Stimulated activated CD4-positive, alpha-beta T cell treated with anti-CD3 and anti-CD28 coated beads, Interleukin-1b, Interleukin-23, amount 100 ng/mL, for 1 hour (primary cell): ENCODE measurements at regions not wholly inside any gene's neighbourhood (a gene's known extent, or its start where the extent isn't known, plus 50 kb on each side); places are given as distances from the start of the nearest gene placed in this dataset.

Source experiments
- DNase-seq, 2 donors: peaks; one replicate each; pipeline ENCODE4 v3.0.0-alpha.2; 2020; ENCODE audit warnings: low read depth in 2 of 2

- no peak for DNase-seq
These were observed 336.8 kb upstream of the SALL1 start for GRCh38 chr16:51487880-51488279.

GRCh38 chr16:51474414-51475091 is 323.5 kb upstream of the SALL1 start:
- no peak for DNase-seq

GRCh38 chr16:51473091-51473490 is 322.0 kb upstream of the SALL1 start:
- no peak for DNase-seq

- no peak for DNase-seq
These were observed 319.4 kb upstream of the SALL1 start for GRCh38 chr16:51470492-51470891.

GRCh38 chr16:51464996-51465395 is 313.9 kb upstream of the SALL1 start:
- DNase-seq: no peak

GRCh38 chr16:51461255-51461654 is 310.2 kb upstream of the SALL1 start:
- no peak for DNase-seq

GRCh38 chr16:51458356-51459140 is 307.5 kb upstream of the SALL1 start:
- DNase-seq: no peak

GRCh38 chr16:51457775-51458174 is 306.7 kb upstream of the SALL1 start:
- no peak for DNase-seq

- no peak for DNase-seq
These were observed 304.3 kb upstream of the SALL1 start for GRCh38 chr16:51455398-51455797.

GRCh38 chr16:51453251-51453650 is 302.2 kb upstream of the SALL1 start:
- no peak for DNase-seq

- no peak for DNase-seq
These were observed 299.8 kb upstream of the SALL1 start for GRCh38 chr16:51450909-51451308.

- no peak for DNase-seq
These were observed 299.3 kb upstream of the SALL1 start for GRCh38 chr16:51450376-51450775.

GRCh38 chr16:51449441-51449840 is 298.4 kb upstream of the SALL1 start:
- DNase-seq: no peak

GRCh38 chr16:51445250-51445649 is 294.2 kb upstream of the SALL1 start:
- no peak for DNase-seq

- no peak for DNase-seq
These were observed 292.9 kb upstream of the SALL1 start for GRCh38 chr16:51443934-51444333.

GRCh38 chr16:51442141-51442870 is 291.2 kb upstream of the SALL1 start:
- no peak for DNase-seq

- no peak for DNase-seq
These were observed 289.2 kb upstream of the SALL1 start for GRCh38 chr16:51440131-51440889.

GRCh38 chr16:51439271-51439670 is 288.2 kb upstream of the SALL1 start:
- no peak for DNase-seq

- DNase-seq: no peak
These were observed 285.7 kb upstream of the SALL1 start for GRCh38 chr16:51436742-51437141.

GRCh38 chr16:51434567-51435198 is 283.6 kb upstream of the SALL1 start:
- DNase-seq: no peak

GRCh38 chr16:51433599-51433998 is 282.5 kb upstream of the SALL1 start:
- no peak for DNase-seq
